Naive B cell (primary cell): ENCODE measurements at regions not wholly inside any gene's neighbourhood (a gene's known extent, or its start where the extent isn't known, plus 50 kb on each side); places are given as distances from the start of the nearest gene placed in this dataset.

Experiments used
- ATAC-seq, 2 donors: fragments of 150-1000 bp; cut with Tn5 transposase; 2 replicates each; pipeline ENCODE4 v1.10.0; 2021; ENCODE audit warnings: low read depth in 2 of 2, mild to moderate bottlenecking in 2 of 2, moderate library complexity in 2 of 2
- DNase-seq: peaks from one replicate; pipeline ENCODE4 v3.0.0; 2022
- H3K27ac Mint-ChIP-seq, 6 donors: one replicate each; pipeline ENCODE4 v1.8.0; 2020 to 2022; ENCODE audit warnings: mild to moderate bottlenecking in 6 of 6, mixed read lengths in 6 of 6, moderate library complexity in 5 of 6, inconsistent platforms in 2 of 6
- H3K27me3 Mint-ChIP-seq, 3 donors: one replicate each; pipeline ENCODE4 v1.8.0; 2021 to 2022; ENCODE audit warnings: mixed read lengths in 3 of 3, mild to moderate bottlenecking in 1 of 3
- H3K36me3 Mint-ChIP-seq, 2 donors: one replicate each; pipeline ENCODE4 v1.8.0; 2020 to 2022; ENCODE audit warnings: mixed read lengths in 2 of 2, inconsistent platforms in 1 of 2, mild to moderate bottlenecking in 1 of 2
- H3K4me1 Mint-ChIP-seq, 3 donors: one replicate each; pipeline ENCODE4 v1.8.0; 2020 to 2022; ENCODE audit warnings: mixed read lengths in 3 of 3, inconsistent platforms in 1 of 3, mild to moderate bottlenecking in 1 of 3, moderate library complexity in 1 of 3
- H3K4me3 Mint-ChIP-seq, 8 donors: one replicate each; pipeline ENCODE4 v1.8.0; 2020 to 2022; ENCODE audit warnings: mild to moderate bottlenecking in 8 of 8, mixed read lengths in 8 of 8, moderate library complexity in 8 of 8, inconsistent platforms in 2 of 8
- H3K9me3 Mint-ChIP-seq, 7 donors: one replicate each; pipeline ENCODE4 v1.8.0; 2020 to 2022; ENCODE audit warnings: mixed read lengths in 7 of 7, mild to moderate bottlenecking in 5 of 7, inconsistent platforms in 2 of 7, moderate library complexity in 1 of 7

DNA sequence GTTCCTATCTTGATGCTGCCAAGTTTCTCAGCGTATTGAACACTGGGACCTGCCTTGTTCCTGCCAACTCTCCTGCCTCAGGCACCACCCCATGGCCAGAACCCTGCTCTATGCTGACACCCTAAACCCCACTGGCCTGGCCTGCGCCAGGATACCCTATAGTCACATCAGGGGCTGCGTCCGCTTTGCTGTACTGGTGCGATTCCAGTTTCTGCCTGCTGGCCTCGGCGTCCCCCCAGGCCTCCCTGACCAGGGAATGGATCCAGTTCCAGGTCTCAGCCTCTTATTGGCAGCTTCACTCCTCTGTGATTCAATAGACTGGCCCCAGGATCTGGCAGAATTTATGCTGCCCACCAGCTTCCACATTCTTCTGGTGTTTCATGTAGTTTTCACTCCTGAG lies 55.0 kb downstream of the GPR6 start:
- Mint-ChIP-seq H3K4me1 (peaks cover 0 to 2% (median under 1%) of the 10 kb centered on the region in 3 donors), H3K36me3 (no peaks in the 10 kb centered on the region), H3K4me3 (no peak overlapping the region), H3K9me3 (peaks cover 0 to 2% (median 0%) of the 10 kb centered on the region in 7 donors), H3K27ac (no peak overlapping the region), H3K27me3 (no peaks in the 10 kb centered on the region)
- no peak for DNase-seq
- ATAC-seq, result no peak

DNA sequence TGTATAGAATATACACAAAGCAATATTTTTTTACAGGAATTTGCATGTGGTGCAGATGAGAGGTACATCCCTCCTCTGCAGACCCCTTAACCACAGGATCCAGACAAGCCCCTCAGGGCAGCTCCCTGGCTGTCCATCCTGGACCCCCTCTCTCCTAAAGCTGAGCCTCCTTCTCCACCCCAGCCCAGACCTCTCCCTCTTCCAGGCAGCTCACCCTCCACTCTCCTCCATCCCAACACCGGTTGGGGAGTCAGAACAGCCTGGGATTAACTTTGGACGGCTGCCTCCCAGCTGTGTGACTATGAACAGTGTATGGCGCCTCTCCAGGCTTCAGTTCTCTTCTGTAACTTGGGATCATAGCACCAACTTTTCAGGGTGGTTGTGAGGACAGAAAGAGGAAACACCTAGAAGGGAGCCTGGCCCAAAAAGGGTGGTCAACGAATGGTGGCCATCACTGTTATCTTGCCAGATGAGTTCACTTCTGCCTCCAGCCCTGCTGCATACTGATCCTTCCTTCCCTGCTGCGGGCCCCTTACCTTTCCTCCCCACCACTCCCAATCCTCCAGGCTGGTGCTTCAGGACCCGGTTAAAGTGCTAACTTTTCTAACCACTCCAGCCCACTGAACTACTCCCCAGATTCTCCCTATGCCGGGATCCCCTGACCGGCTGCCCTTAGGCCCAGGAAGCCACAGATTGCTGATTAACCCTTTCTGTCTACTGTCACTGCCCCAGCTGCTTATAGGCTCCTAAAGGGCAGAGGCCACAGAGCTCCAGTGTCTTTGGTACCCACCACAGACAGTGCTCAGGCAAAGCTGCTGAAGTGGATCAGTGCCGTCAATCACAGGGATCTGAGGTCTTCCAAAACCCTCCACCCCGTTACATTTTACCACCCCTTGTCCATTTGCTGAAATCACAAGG lies 55.9 kb downstream of the GPR6 start:
- H3K9me3 Mint-ChIP-seq, result peaks cover 0 to 2% (median 0%) of the 10 kb centered on the region in 7 donors
- no peak overlapping the region for H3K4me3 Mint-ChIP-seq
- no peak overlapping the region for H3K27ac Mint-ChIP-seq
- peaks cover 2 to 9% (median 2%) of the 10 kb centered on the region in 3 donors for H3K4me1 Mint-ChIP-seq
- no peaks in the 10 kb centered on the region for H3K27me3 Mint-ChIP-seq
- DNase-seq (no peak), ATAC-seq (no peak)
- no peaks in the 10 kb centered on the region for H3K36me3 Mint-ChIP-seq

DNA sequence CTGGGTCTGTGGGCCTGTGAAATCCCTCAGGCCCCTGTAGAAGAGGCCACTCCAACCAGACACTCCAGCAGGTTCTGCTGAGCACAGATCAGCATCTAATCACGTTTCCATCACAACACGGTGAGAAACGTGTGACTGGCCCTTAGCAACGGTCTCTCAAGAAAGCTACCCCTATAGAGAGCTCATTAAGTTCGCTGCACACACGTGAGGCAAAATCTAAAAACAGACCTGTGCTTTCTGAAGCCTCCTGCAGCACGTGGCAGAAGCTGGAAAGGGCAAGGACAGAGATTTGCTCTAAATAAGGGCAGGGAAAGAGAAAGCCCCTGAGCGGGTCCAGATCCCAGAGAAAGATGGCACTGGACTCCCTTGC lies 56.5 kb downstream of the GPR6 start:
- no peak overlapping the region for H3K4me3 Mint-ChIP-seq
- no peaks in the 10 kb centered on the region for H3K27me3 Mint-ChIP-seq
- H3K36me3 Mint-ChIP-seq, result no peaks in the 10 kb centered on the region
- ATAC-seq (no peak), DNase-seq (no peak)
- peaks cover 0 to 2% (median 0%) of the 10 kb centered on the region in 7 donors for H3K9me3 Mint-ChIP-seq
- no peak overlapping the region for H3K27ac Mint-ChIP-seq
- H3K4me1 Mint-ChIP-seq, result peaks cover 8 to 15% (median 8%) of the 10 kb centered on the region in 3 donors

DNA sequence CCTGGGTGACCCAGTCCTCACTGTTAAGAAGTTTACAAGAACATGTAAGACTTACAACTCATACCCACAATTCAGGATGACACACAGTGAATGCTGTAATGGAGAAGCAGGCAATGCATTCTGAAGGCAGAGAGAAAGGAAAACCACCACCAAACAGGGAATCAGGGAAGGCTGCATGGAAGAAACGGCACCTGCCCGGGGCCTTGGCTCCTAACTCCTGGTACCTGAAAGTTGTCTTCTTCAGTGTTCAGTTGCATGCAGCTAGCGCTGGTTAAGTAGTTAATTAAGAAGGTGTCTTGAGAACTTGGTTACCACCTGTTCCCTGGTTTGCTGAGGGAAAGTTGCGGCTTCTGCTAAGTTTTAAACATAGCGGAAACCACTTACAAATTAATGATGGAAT lies 57.2 kb downstream of the GPR6 start:
- Mint-ChIP-seq H3K4me3 (no peak overlapping the region), H3K9me3 (peaks cover 0 to 2% (median 0%) of the 10 kb centered on the region in 7 donors), H3K36me3 (no peaks in the 10 kb centered on the region), H3K27ac (no peak overlapping the region), H3K4me1 (peaks cover 12 to 21% (median 14%) of the 10 kb centered on the region in 3 donors), H3K27me3 (no peaks in the 10 kb centered on the region)
- ATAC-seq (no peak), DNase-seq (no peak)

DNA sequence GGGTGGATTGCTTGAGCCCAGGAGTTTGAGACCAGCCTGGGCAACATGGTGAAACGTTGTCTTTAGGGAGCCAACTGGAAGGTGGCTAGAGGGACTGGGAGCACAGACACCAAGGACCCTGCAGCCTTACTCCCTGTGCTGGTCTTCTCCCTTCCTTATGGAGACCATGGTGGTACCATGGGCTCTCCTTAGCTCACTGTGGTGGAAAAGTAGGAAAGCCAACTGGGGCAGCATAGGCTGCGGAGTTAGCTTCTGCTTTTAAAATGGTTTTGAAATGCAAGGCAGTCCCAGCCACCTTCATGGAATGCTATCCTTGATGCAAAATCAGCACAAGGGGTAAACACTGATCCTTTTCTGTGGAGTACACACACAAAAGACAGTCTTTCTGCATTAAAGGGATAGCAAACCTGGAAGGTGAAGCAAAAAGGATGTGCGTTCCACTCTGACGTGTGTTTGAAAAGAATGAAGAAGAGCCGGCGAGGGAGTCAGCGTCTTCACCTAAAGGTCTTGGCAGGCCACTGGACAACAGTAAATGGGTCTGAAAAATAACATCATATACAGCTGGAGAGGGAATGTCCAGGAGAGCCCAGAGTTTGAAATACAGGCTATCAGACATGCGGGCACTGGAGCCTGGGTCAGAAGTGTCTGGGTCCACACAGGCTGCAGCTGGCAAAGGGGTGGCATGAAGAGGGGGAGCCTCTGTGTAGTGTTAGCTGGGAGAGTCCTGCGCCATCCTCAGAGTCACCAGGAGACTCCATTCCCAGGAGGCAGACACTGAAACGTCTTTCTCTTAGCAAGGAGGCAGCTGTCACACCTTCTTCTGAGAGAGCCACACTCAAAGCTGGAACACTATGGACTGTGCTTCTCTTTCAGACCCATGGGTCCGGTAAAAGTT lies 58.5 kb downstream of the GPR6 start:
- DNase-seq, result no peak
- H3K9me3 Mint-ChIP-seq, result peaks cover 0 to 2% (median 0%) of the 10 kb centered on the region in 7 donors
- ATAC-seq, result no peak
- H3K27ac Mint-ChIP-seq, result no peak overlapping the region
- no peaks in the 10 kb centered on the region for H3K27me3 Mint-ChIP-seq
- no peaks in the 10 kb centered on the region for H3K36me3 Mint-ChIP-seq
- no peak overlapping the region for H3K4me3 Mint-ChIP-seq
- H3K4me1 Mint-ChIP-seq, result peaks cover 12 to 24% (median 14%) of the 10 kb centered on the region in 3 donors

DNA sequence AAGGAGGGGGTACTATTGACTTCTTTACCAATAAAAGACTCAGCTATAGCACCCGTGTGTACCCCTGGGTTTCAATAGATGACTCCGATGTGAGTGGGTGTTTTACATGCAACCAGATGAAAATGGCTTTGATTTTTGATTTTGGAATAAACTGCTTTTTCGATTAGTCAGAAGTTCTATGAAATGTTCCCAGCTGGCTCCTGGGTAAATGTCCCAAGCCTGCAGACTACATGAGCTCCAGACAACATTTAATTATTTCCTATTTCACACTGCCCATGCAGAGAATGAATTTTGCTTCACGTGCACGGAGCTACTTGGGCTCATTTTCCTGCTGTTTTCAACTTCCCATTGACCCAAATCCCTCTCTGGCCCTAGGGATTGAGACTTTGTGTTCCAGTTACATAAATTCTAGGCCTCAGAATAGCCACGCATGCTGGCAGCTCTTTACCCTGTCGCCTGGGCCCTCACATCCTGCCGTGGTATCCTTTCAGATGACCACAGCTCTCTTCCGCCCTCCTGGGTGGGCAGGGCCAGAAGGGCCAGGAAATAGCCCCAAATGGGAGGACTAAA lies 59.7 kb downstream of the GPR6 start:
- no peaks in the 10 kb centered on the region for H3K36me3 Mint-ChIP-seq
- DNase-seq (no peak), ATAC-seq (no peak)
- H3K27me3 Mint-ChIP-seq, result no peaks in the 10 kb centered on the region
- peak overlapping the region in 1 of 6 donors; percentile 91 for H3K27ac Mint-ChIP-seq
- peaks cover 12 to 24% (median 14%) of the 10 kb centered on the region in 3 donors for H3K4me1 Mint-ChIP-seq
- peaks cover 0 to 2% (median 0%) of the 10 kb centered on the region in 7 donors for H3K9me3 Mint-ChIP-seq
- no peak overlapping the region for H3K4me3 Mint-ChIP-seq

DNA sequence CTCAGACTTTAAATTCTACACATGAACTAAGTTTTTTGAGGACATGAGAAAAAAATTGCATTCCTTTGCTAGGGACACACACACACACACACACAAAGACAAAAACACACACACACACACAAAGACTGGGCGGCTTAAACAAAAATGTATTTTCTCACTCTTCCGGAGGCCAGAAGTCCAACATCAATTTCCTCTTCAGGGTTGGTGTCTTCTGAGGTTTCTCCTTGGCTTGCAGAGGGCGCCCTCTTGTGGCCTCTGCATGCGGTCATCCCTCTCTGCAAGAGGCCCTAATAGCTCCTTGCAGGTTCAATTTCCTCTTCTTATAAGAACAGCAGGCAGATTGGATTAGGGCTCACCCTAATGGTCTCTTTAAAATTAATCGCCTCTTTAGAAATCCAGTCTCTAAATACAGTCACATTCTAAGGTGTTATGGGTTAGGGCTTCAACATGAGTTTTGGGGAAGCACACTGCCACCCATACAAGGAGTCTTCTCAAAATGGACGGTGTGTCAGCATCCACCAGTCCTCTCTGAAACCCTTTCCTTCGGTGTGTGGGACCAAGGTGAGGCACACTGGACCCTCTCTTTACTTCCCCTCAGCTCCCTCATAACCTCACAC lies 61.4 kb downstream of the GPR6 start:
- DNase-seq (peak; percentile 82), ATAC-seq (peak; percentile 83 to 85)
- peak overlapping the region; percentile 89 to 98 (median 95) for H3K4me3 Mint-ChIP-seq
- no peaks in the 10 kb centered on the region for H3K36me3 Mint-ChIP-seq
- H3K9me3 Mint-ChIP-seq, result peaks cover 0 to 4% (median 0%) of the 10 kb centered on the region in 7 donors
- peak overlapping the region; percentile 77 to 97 (median 90) for H3K27ac Mint-ChIP-seq
- H3K27me3 Mint-ChIP-seq, result no peaks in the 10 kb centered on the region
- peaks cover 19 to 34% (median 27%) of the 10 kb centered on the region in 3 donors for H3K4me1 Mint-ChIP-seq

DNA sequence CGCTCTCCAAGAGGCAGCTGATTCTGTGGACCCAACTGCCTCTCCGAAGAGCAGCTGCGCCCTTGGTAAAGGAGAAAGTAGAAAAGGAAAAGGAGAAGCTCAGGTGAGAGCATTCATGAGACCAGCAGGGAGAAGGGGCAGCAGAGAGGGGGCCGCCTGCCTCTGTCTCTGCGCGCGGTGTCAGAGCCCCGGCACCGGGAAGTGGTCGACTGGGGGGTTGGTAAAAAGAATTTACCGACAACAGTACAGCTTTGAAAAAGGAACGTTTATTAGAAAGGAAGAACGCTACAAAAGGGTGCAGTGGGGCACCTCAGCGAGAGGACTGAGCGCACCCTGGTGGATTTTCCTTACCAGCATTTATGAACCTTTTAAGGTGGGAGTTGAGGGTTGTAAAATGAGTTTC lies 61.9 kb downstream of the GPR6 start:
- H3K9me3 Mint-ChIP-seq, result peaks cover 0 to 4% (median 0%) of the 10 kb centered on the region in 7 donors
- peak overlapping the region; percentile 76 to 97 (median 90) for H3K27ac Mint-ChIP-seq
- peaks cover 19 to 34% (median 27%) of the 10 kb centered on the region in 3 donors for H3K4me1 Mint-ChIP-seq
- peak; percentile 55 for DNase-seq
- ATAC-seq, result peak; percentile 61 to 63
- peak overlapping the region; percentile 89 to 98 (median 95) for H3K4me3 Mint-ChIP-seq
- H3K36me3 Mint-ChIP-seq, result no peaks in the 10 kb centered on the region
- H3K27me3 Mint-ChIP-seq, result no peaks in the 10 kb centered on the region

DNA sequence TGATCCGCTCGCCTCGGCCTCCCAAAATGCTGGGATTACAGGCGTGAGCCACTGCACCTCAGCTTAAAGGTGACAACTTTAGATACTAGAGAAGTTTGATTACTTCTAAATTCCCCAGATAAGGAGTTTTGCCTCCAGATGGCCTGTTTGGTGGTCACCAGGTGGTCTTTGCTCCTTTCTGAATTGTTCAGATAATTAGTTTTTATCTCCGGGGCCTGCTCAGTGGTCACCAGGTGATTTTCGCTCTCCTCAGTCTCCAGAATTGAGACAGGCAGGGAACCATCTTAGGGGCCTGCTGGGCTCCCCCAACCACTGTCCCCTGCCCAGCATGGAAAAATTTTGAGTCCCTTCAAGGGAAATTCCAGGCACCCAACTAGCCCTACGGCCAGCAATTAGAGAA lies 62.6 kb downstream of the GPR6 start:
- Mint-ChIP-seq H3K9me3 (peaks cover 0 to 4% (median 0%) of the 10 kb centered on the region in 7 donors), H3K27me3 (no peaks in the 10 kb centered on the region), H3K27ac (peak overlapping the region in 1 of 6 donors; percentile 33), H3K4me1 (peaks cover 19 to 34% (median 27%) of the 10 kb centered on the region in 3 donors), H3K4me3 (peak overlapping the region in 6 of 8 donors; percentile 29 to 89 (median 65)), H3K36me3 (no peaks in the 10 kb centered on the region)
- DNase-seq (no peak), ATAC-seq (no peak)

DNA sequence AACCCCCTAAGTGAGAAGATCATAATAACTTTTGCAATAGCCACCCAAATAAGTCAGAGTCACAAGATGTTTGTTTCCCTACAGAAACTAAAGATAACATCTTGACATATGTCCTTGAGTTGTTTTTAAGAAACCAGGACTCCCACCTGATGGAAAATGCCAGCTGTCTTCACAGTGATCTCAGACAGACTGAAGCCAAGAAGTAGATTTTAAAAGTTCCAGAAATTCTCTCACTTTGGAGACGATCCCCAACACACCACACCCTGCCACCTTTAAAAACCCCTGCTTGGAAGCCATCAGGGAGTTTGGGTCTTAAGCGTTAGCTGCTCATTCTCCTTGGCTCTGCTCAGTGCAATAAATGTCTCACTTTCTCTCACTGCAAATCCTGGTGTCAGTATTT lies 63.0 kb downstream of the GPR6 start:
- H3K27ac Mint-ChIP-seq, result peak overlapping the region in 1 of 6 donors; percentile 33
- ATAC-seq (no peak), DNase-seq (no peak)
- H3K9me3 Mint-ChIP-seq, result peaks cover 0 to 4% (median 0%) of the 10 kb centered on the region in 7 donors
- no peaks in the 10 kb centered on the region for H3K36me3 Mint-ChIP-seq
- H3K27me3 Mint-ChIP-seq, result no peaks in the 10 kb centered on the region
- peak overlapping the region in 5 of 8 donors; percentile 60 to 89 (median 66) for H3K4me3 Mint-ChIP-seq
- H3K4me1 Mint-ChIP-seq, result peaks cover 19 to 34% (median 27%) of the 10 kb centered on the region in 3 donors

DNA sequence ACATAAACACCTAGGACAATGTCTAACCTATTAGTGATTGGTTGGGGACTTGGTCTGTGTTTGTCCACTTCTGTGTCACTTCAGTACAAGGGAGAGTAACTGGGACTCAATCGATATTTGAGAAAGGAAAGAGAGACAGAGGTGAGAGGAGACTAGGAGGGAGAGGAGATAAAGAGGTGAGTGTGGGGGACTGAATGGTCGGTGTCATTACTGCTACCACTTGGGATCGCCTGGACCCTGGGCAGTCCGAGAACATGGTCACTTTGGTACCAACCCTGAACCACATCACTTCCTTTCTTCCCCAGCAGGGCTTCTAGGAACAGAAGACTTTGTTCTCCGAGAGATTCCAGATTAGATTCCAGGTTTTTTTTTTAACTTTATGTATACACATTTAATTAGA lies 63.7 kb downstream of the GPR6 start:
- Mint-ChIP-seq H3K27ac (no peak overlapping the region), H3K27me3 (no peaks in the 10 kb centered on the region), H3K36me3 (no peaks in the 10 kb centered on the region), H3K4me3 (peak overlapping the region in 4 of 8 donors; percentile 7 to 20 (median 10)), H3K9me3 (peaks cover 0 to 6% (median 0%) of the 10 kb centered on the region in 7 donors), H3K4me1 (peaks cover 19 to 34% (median 27%) of the 10 kb centered on the region in 3 donors)
- ATAC-seq (no peak), DNase-seq (no peak)

DNA sequence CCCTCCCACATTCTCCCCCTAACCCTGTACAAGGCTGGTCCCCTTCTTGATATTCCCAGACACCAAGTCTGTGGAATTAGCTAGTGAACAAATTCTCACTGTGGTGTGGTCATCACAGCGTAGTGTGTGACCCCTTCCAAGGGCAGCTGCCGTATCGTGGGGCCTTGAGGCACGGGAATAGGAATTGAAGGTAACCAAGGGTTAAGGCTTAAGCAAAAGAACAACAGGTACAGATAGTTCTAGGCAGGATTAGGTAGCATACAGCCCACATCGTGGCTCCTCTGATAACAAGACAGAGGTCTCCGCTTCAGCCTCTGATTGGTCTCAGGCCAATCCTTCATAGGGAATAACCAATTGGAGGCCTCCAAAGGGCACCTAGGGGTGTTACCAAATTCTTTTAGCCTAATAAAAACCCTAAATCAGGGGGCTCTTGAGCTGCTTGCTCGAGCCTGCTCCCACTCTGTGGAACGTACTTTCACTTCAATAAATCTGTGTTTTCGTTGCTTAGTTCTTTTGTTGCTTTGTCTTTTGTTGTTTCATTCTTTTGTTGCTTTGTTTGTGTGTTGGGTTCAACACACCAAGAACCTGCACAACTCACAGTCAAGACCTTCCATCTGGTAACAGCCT lies 64.7 kb downstream of the GPR6 start:
- H3K36me3 Mint-ChIP-seq, result no peaks in the 10 kb centered on the region
- H3K9me3 Mint-ChIP-seq, result peaks cover 0 to 8% (median 0%) of the 10 kb centered on the region in 7 donors
- no peak for ATAC-seq
- peaks cover 19 to 34% (median 27%) of the 10 kb centered on the region in 3 donors for H3K4me1 Mint-ChIP-seq
- no peak for DNase-seq
- H3K27ac Mint-ChIP-seq, result peak overlapping the region in 1 of 6 donors; percentile 14
- peak overlapping the region in 2 of 8 donors; percentile 27 to 43 for H3K4me3 Mint-ChIP-seq
- H3K27me3 Mint-ChIP-seq, result no peaks in the 10 kb centered on the region
